GM06990 (cell line): ENCODE measurements at regions not wholly inside any gene's neighbourhood (a gene's known extent, or its start where the extent isn't known, plus 50 kb on each side); places are given as distances from the start of the nearest gene placed in this dataset.

Experiments
- DNase-seq: peaks from one replicate; pipeline ENCODE4 v3.0.0-alpha.2; 2011; ENCODE audit not compliant: insufficient read length; ENCODE audit errors: extremely low read depth
- H3K27me3 ChIP-seq: replicated peaks from 2 replicates; pipeline ENCODE4 v1.6.0; 2011; ENCODE audit warnings: low read length; ENCODE audit not compliant: control insufficient read depth, insufficient read depth
- H3K36me3 ChIP-seq: 2 replicates; pipeline ENCODE4 v1.5.1; 2011; ENCODE audit warnings: low read length; ENCODE audit not compliant: control insufficient read depth, insufficient read depth
- H3K4me3 ChIP-seq: replicated peaks from 2 replicates; pipeline ENCODE4 v1.5.1; 2011; ENCODE audit warnings: low read depth, mild to moderate bottlenecking, control low read depth, low read length
- TF ChIP-seq, protein P1 (sequence below): IDR thresholded peaks from 2 replicates; pipeline ENCODE4 v1.5.1; 2011; ENCODE audit warnings: low read length, control low read depth, mild to moderate bottlenecking, inconsistent platforms; ENCODE audit not compliant: insufficient read depth, poor library complexity, severe bottlenecking

GRCh38 chr7:130995252-130996081 lies 261.5 kb upstream of the KLF14 start:
- Histone ChIP-seq H3K4me3 (no peak overlapping the region), H3K27me3 (no peaks in the 10 kb centered on the region), H3K36me3 (peaks cover 3% of the 10 kb centered on the region)
- no peak for DNase-seq
- TF ChIP-seq, protein P1, sequence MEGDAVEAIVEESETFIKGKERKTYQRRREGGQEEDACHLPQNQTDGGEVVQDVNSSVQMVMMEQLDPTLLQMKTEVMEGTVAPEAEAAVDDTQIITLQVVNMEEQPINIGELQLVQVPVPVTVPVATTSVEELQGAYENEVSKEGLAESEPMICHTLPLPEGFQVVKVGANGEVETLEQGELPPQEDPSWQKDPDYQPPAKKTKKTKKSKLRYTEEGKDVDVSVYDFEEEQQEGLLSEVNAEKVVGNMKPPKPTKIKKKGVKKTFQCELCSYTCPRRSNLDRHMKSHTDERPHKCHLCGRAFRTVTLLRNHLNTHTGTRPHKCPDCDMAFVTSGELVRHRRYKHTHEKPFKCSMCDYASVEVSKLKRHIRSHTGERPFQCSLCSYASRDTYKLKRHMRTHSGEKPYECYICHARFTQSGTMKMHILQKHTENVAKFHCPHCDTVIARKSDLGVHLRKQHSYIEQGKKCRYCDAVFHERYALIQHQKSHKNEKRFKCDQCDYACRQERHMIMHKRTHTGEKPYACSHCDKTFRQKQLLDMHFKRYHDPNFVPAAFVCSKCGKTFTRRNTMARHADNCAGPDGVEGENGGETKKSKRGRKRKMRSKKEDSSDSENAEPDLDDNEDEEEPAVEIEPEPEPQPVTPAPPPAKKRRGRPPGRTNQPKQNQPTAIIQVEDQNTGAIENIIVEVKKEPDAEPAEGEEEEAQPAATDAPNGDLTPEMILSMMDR, result no peak

- H3K27me3 ChIP-seq, result no peaks in the 10 kb centered on the region
- TF ChIP-seq, protein P1, result no peak
- H3K4me3 ChIP-seq, result no peak overlapping the region
- no peak for DNase-seq
- peaks cover 2% of the 10 kb centered on the region for H3K36me3 ChIP-seq
These were observed 262.3 kb upstream of the KLF14 start for GRCh38 chr7:130996205-130996832.

- H3K4me3 ChIP-seq, result no peak overlapping the region
- TF ChIP-seq, protein P1, result no peak
- DNase-seq, result no peak
- no peaks in the 10 kb centered on the region for H3K27me3 ChIP-seq
- peaks cover 2% of the 10 kb centered on the region for H3K36me3 ChIP-seq
These were observed 262.8 kb upstream of the KLF14 start for GRCh38 chr7:130996833-130997231.

- no peak overlapping the region for H3K4me3 ChIP-seq
- H3K27me3 ChIP-seq, result no peaks in the 10 kb centered on the region
- TF ChIP-seq, protein P1, result no peak
- DNase-seq, result no peak
- H3K36me3 ChIP-seq, result peaks cover 2% of the 10 kb centered on the region
These were observed 265.1 kb upstream of the KLF14 start for GRCh38 chr7:130998993-130999602.

DNA sequence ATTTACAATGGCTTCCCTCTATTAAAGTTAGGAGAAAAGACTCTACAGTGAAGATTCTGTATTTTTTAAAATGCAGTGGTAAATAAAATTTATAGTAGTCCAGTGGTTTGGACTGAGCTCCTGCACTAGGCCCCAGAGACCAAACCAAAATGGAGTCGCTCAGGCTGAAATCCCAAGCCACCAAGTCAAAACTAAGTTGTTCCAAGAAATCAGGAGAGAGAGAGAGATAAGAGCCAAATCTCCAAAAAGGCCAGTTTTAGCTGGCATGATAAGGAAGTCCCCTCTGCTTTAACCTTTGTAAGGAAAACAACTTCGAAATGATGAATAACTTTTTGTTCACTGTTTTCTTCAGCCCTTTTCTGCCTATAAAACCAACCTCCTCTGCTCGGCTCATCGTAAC lies 265.9 kb upstream of the KLF14 start:
- Histone ChIP-seq H3K4me3 (no peak overlapping the region), H3K36me3 (peaks cover 2% of the 10 kb centered on the region), H3K27me3 (no peaks in the 10 kb centered on the region)
- no peak for DNase-seq
- TF ChIP-seq, protein P1, result no peak
